Upper lobe of right lung (tissue), 1 donor: ENCODE measurements at regions not wholly inside any gene's neighbourhood (a gene's known extent, or its start where the extent isn't known, plus 50 kb on each side); places are given as distances from the start of the nearest gene placed in this dataset.

Experiments used
- ATAC-seq: fragments of 200-7000 bp; cut with Tn5 transposase; one replicate; pipeline ENCODE4 v1.9.1; 2020; ENCODE audit warnings: mild to moderate bottlenecking, moderate library complexity
- DNase-seq: peaks from one replicate; pipeline ENCODE4 v3.0.0-alpha.2; 2020
- H3K27ac ChIP-seq: fragments of 200-600 bp; one replicate; pipeline ENCODE4 v1.8.0; 2022
- H3K27me3 ChIP-seq: fragments of 200-600 bp; one replicate; pipeline ENCODE4 v1.8.0; 2022; ENCODE audit warnings: mild to moderate bottlenecking
- H3K36me3 ChIP-seq: fragments of 200-600 bp; one replicate; pipeline ENCODE4 v1.8.0; 2022
- H3K4me1 ChIP-seq: fragments of 200-600 bp; one replicate; pipeline ENCODE4 v1.8.0; 2022
- H3K4me3 ChIP-seq: fragments of 200-600 bp; one replicate; pipeline ENCODE4 v1.8.0; 2022; ENCODE audit warnings: mild to moderate bottlenecking
- H3K9me3 ChIP-seq: fragments of 200-600 bp; one replicate; pipeline ENCODE4 v1.8.0; 2022
- intact Hi-C: fragments of 100-400 bp; cut with DNase I; formaldehyde crosslinking; loops from one replicate; pipeline ENCODE4 v1.11.0; 2022
- TF ChIP-seq, protein P1 (sequence below): fragments of 200-600 bp; IDR thresholded peaks from one replicate; pipeline ENCODE4 v1.8.0; 2022; ENCODE audit warnings: antibody characterized with exemption
- donor health status: DM: no; HTN: yes; CAD: no; lungs with severe emphysema.

- Histone ChIP-seq H3K27ac (no peak overlapping the region), H3K4me3 (no peak overlapping the region), H3K36me3 (no peaks in the 10 kb centered on the region), H3K27me3 (no peaks in the 10 kb centered on the region), H3K4me1 (no peaks in the 10 kb centered on the region), H3K9me3 (no peaks in the 10 kb centered on the region)
- peak; percentile 10 for ATAC-seq
- TF ChIP-seq, protein P1, sequence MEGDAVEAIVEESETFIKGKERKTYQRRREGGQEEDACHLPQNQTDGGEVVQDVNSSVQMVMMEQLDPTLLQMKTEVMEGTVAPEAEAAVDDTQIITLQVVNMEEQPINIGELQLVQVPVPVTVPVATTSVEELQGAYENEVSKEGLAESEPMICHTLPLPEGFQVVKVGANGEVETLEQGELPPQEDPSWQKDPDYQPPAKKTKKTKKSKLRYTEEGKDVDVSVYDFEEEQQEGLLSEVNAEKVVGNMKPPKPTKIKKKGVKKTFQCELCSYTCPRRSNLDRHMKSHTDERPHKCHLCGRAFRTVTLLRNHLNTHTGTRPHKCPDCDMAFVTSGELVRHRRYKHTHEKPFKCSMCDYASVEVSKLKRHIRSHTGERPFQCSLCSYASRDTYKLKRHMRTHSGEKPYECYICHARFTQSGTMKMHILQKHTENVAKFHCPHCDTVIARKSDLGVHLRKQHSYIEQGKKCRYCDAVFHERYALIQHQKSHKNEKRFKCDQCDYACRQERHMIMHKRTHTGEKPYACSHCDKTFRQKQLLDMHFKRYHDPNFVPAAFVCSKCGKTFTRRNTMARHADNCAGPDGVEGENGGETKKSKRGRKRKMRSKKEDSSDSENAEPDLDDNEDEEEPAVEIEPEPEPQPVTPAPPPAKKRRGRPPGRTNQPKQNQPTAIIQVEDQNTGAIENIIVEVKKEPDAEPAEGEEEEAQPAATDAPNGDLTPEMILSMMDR, result no peak
- no peak for DNase-seq
- intact Hi-C loops, result no loop called here
These were observed 232.2 kb downstream of the LY86 start for GRCh38 chr6:6820641-6821238.

- no peaks in the 10 kb centered on the region for H3K9me3 ChIP-seq
- TF ChIP-seq, protein P1, result no peak
- H3K36me3 ChIP-seq, result no peaks in the 10 kb centered on the region
- intact Hi-C loops, result no loop called here
- peaks cover 8% of the 10 kb centered on the region for H3K4me1 ChIP-seq
- no peak overlapping the region for H3K4me3 ChIP-seq
- ATAC-seq (no peak), DNase-seq (no peak)
- no peaks in the 10 kb centered on the region for H3K27me3 ChIP-seq
- no peak overlapping the region for H3K27ac ChIP-seq
These were observed 233.2 kb downstream of the LY86 start for GRCh38 chr6:6821639-6822261.

DNA sequence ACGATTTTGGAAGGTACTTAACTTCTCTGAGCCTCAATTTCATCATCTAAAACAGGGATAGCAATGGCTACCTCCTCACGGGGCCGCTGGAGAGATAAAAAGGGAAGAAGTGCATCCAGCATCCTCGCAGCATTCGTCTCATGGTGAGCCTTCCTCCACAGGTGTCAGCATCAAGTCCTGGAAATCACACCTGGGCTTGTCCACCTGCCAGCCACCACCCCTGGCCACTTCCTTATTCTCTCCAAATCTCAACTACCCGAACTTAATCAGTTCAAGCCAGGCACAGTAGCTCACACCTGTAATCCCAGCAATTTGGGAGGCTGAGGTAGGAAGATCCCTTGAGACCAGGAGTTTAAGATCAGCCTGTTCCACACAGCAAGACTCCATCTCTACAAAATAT lies 234.5 kb downstream of the LY86 start:
- H3K36me3 ChIP-seq, result no peaks in the 10 kb centered on the region
- ATAC-seq (no peak), DNase-seq (no peak)
- TF ChIP-seq, protein P1, result no peak
- intact Hi-C loops, result no loop called here
- peaks cover 12% of the 10 kb centered on the region for H3K4me1 ChIP-seq
- H3K27me3 ChIP-seq, result no peaks in the 10 kb centered on the region
- no peaks in the 10 kb centered on the region for H3K9me3 ChIP-seq
- no peak overlapping the region for H3K4me3 ChIP-seq
- H3K27ac ChIP-seq, result no peak overlapping the region

GRCh38 chr6:6823568-6824224 lies 235.2 kb downstream of the LY86 start:
- Histone ChIP-seq H3K27me3 (no peaks in the 10 kb centered on the region), H3K9me3 (no peaks in the 10 kb centered on the region), H3K27ac (no peak overlapping the region), H3K4me3 (no peak overlapping the region), H3K36me3 (no peaks in the 10 kb centered on the region), H3K4me1 (peaks cover 12% of the 10 kb centered on the region)
- intact Hi-C loops, result no loop called here
- ATAC-seq, result peak; percentile 19
- DNase-seq, result no peak
- TF ChIP-seq, protein P1, result no peak

- Histone ChIP-seq H3K27me3 (no peaks in the 10 kb centered on the region), H3K9me3 (no peaks in the 10 kb centered on the region), H3K4me1 (peaks cover 12% of the 10 kb centered on the region), H3K36me3 (no peaks in the 10 kb centered on the region), H3K4me3 (no peak overlapping the region), H3K27ac (no peak overlapping the region)
- ATAC-seq (no peak), DNase-seq (no peak)
- TF ChIP-seq, protein P1, result no peak
- intact Hi-C loops, result no loop called here
These were observed 235.9 kb downstream of the LY86 start for GRCh38 chr6:6824381-6824780.
